SKM-1 treated with dmso at 0.1 percent for 144 hours (cell line): ENCODE measurements at regions not wholly inside any gene's neighbourhood (a gene's known extent, or its start where the extent isn't known, plus 50 kb on each side); places are given as distances from the start of the nearest gene placed in this dataset.
"Not testable (repeated sequence)": the region's sequence is repeated elsewhere in the genome, so short reads cannot be mapped to it uniquely, and the experiment has no call there.

Experiments
- DNase-seq: peaks from one replicate; lab custom pipeline; 2025; ENCODE audit not compliant: unreplicated experiment; lab: John Stamatoyannopoulos, UW

- no peak for DNase-seq
Measured at GRCh38 chrX:102784550-102784949, 64.0 kb downstream of the GPRASP3 start.

- DNase-seq: no peak
Measured at GRCh38 chrX:102787283-102787682, 66.7 kb downstream of the GPRASP3 start.

DNA sequence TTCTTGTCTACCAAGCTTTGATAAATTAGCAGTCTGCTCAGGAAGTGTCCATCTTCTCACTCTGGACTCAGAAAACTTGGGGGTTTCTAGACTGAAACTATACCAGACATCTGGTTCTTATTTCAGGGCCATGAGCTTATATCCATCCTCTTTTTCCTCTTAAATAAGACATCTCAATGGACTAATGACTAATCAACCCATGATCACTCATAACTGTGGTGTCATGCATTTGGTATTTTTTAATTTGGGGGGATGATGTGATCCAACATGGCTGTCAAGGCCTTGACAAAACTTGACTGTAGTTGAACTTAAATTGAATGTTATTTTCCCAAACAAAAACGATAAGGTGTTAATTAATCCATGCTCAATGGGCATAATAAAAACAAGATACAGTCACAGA, 87.8 kb downstream of the GPRASP3 start:
- no peak for DNase-seq

DNA sequence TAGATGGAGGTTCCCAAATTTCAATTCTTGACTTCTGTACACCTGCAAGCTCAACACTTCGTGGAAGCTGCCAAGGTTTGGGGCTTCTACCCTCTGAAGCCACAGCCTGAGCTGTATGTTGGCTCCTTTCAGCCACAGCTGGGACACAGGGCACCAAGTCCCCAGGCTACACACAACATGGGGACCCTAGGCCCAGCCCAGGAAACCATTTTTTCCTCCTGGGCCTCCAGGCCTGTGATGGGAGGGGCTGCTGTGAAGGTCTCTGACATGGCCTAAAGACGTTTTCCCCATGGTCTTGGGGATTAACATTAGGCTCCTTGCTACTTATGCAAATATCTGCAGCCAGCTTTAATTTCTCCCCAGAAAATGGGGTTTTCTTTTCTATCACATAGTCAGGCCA, 97.7 kb downstream of the GPRASP3 start:
- DNase-seq: not testable (repeated sequence)

DNA sequence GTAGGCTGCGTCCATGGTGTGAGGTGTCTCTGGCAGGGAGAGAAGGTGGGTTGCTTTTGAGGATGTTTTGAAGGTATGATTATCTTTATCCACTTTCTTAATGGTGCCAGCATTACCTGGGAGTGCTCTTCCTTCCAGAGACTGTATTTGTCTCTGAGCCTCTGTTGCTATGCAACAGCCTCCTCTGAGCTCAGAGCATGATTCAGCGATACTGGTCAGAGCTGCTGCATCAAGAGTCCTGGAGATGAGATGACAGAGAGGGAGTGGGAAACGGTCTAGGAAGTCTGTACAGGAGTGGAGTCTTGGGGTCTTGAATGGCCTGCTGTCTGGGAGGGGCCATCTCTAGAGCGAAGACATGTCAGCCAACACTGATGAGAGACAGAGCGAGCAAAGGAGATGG, 104.4 kb upstream of the RAB40AL start:
- DNase-seq: no peak

DNA sequence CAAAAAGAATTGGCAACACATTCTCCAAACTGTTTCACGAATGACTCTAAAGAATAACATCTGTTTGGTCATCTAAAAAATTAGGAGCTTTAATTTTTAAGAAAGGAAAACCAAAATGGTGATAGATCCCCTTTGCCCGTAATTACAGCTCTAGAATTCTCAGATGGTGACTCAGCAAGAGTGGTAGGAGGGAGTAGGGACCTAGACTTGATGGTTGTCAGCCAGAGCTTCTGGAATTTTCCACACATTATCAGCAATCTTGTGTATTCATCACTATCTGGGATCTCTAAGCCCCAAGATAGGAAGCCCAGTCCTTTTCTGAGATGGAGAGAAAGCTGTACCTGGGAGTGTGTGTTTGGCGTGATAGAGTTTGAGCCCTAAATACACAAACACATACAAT, 103.9 kb upstream of the RAB40AL start:
- DNase-seq: no peak

- DNase-seq: no peak
Measured at GRCh38 chrX:102835504-102836146, 101.4 kb upstream of the RAB40AL start.

GRCh38 chrX:102837847-102838246, 99.2 kb upstream of the RAB40AL start:
- no peak for DNase-seq

DNA sequence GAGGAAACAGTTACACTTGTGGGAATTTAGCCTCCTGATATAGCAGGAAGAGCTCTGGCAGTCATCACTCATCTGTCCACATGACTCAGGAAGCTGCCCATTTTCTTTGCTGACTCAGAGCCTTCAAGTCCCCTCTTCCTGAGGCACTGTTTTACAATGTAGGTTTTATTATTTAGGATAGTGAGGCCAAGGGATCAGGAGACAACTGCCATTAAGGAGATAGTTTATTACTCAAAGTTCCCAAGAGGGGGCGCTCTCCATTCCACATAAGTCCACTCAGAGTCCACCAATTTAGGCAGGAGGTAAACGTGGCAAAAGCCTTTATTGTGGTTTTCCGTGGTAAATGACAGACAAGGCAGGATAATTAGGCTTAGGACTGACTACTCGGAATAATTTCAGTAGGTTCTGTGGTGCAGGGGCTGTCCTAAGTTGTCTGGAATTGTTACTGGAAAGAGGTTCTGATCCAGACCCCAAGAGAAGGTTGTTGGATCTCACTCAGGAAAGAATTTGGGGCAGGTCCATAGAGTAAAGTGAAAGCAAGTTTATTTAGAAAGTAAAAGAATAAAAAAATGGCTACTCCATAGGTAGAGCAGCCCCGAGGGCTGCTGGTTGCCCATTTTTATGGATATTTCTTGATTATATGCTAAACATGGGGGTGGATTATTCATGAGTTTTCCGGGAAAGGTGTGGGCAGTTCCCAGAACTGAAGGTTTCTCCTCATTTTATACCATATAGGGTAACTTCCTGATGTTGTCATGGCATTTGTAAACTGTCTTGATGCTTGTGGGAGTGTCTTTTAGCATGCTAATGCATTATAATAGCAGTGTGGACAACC, 96.0 kb upstream of the RAB40AL start:
- DNase-seq: no peak

- DNase-seq: no peak
Measured at GRCh38 chrX:102841706-102842003, 95.4 kb upstream of the RAB40AL start.

DNA sequence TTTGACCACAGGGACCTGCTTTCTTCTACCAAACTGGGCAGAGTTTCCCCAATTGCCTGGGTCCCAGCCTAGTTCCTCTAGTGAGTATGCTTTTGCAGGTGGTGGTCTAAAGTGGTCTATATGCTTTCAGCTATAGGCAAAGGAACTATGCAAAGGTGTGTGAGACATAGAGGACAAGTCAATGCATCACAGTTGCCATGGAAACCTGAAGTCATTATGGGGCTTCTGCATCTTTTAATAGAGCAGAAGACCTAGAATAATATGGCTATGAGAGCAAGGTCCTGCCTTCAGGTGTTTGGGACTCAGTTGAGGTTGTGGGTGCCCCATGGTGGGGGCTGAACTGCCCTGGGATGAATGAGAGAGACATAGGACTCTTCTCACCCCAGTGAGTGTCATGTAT, 92.1 kb upstream of the RAB40AL start:
- DNase-seq: no peak

GRCh38 chrX:102846544-102847236, 90.4 kb upstream of the RAB40AL start:
- DNase-seq: no peak

- no peak for DNase-seq
Measured at GRCh38 chrX:102847362-102847761, 89.7 kb upstream of the RAB40AL start.

DNA sequence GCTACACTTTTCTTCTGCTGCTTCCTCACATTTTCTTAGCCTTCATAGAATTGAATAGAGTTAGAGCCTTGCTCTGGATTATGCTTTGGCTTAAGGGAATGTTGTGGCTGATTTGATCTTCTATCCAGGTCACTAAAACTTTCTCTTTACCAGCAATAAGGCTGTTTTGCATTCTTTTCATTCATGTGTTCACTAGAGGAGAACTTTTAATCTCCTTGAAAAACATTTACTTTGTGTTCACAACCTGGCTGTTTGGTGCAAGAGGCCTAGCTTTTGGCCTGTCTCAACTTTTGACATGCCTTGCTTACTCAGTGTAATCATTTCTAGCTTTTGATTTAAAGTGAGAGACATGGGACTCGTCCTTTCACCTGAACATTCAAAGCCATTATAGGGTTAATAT, 87.7 kb upstream of the RAB40AL start:
- no peak for DNase-seq

GRCh38 chrX:102858826-102859549, 78.1 kb upstream of the RAB40AL start:
- DNase-seq: not testable (repeated sequence)

DNA sequence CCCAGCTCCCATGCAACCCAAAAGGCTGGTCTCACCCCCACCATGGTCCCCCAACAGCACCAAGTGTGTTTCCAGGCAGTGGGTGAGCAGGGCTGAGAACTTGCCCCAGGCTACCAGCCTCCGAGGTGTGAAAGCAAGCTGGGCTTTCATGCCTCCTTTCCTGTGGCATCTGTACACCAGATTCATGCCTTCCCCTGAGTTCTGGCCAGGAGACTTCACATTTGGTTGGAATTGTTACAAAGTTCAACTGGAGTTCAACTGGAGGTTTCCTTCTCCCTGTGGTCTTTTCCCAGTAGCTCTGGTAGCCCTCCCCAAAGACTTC, 77.6 kb upstream of the RAB40AL start:
- no peak for DNase-seq

- no peak for DNase-seq
Measured at GRCh38 chrX:102860235-102860634, 76.8 kb upstream of the RAB40AL start.

GRCh38 chrX:102863735-102864134, 73.3 kb upstream of the RAB40AL start:
- DNase-seq: peak; percentile 12

- no peak for DNase-seq
Measured at GRCh38 chrX:102866981-102867656, 70.0 kb upstream of the RAB40AL start.

- no peak for DNase-seq
Measured at GRCh38 chrX:102883491-102883890, 53.6 kb upstream of the RAB40AL start.
